ENCODE measurements at regions not wholly inside any gene's neighbourhood (a gene's known extent, or its start where the extent isn't known, plus 50 kb on each side); places are given as distances from the start of the nearest gene placed in this dataset.
"Not testable (repeated sequence)": the region's sequence is repeated elsewhere in the genome, so short reads cannot be mapped to it uniquely, and the experiment has no call there.

DNA sequence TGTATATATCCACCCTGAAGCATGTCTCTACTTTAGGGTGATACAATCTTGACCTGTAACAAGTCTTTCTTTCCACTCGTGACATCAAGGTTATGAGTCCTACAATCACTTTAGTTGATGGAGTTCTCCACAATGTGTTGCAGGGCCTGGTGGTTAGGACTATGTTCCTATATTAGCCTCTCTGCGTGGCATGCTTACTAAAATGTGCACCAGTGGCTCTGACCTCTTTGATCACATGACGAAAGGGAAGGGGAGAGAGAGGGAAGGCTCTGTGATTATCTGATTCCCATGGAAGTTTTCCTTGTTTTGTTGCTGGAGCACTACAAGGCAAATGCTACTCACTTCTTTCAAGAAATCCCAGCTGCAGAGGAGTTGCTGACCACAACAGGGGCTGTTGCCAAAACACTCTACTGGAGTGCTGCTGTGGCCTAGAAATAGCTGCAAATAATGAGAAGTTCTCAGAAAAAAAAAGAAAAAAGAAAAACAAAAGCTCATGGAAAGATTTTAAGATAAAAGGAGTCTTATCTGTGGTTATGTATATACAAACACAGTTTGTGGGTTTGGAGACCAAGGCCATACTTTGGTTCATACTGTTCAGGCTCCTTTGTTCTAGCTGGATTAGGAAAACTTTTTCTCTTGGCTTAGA, 272.8 kb upstream of the MMADHC start:
- H3K27me3 ChIP-seq (ENCODE audit: control insufficient read depth in 2 of 2, insufficient read depth in 2 of 2, low read length in 2 of 2) = no peaks in the 10 kb centered on the region
- H3K36me3 ChIP-seq (ENCODE audit: control insufficient read depth in 2 of 2, insufficient read depth in 2 of 2, low read length in 2 of 2) = no peaks in the 10 kb centered on the region
- H3K4me1 ChIP-seq (ENCODE audit: control insufficient read depth in 2 of 2, insufficient read depth in 2 of 2, low read length in 2 of 2) = no peaks in the 10 kb centered on the region
- no peaks in the 10 kb centered on the region for H3K9me3 ChIP-seq (ENCODE audit: control insufficient read depth in 2 of 2, low read length in 2 of 2)
- H3K9ac ChIP-seq (ENCODE audit: low read depth in 1 of 2, low read length in 2 of 2) = no peak overlapping the region
- H3K4me3 ChIP-seq (ENCODE audit: low read length in 2 of 2) = no peak overlapping the region
- no peak overlapping the region for H3K27ac ChIP-seq (ENCODE audit: low read depth in 2 of 2, low read length in 2 of 2)

DNA sequence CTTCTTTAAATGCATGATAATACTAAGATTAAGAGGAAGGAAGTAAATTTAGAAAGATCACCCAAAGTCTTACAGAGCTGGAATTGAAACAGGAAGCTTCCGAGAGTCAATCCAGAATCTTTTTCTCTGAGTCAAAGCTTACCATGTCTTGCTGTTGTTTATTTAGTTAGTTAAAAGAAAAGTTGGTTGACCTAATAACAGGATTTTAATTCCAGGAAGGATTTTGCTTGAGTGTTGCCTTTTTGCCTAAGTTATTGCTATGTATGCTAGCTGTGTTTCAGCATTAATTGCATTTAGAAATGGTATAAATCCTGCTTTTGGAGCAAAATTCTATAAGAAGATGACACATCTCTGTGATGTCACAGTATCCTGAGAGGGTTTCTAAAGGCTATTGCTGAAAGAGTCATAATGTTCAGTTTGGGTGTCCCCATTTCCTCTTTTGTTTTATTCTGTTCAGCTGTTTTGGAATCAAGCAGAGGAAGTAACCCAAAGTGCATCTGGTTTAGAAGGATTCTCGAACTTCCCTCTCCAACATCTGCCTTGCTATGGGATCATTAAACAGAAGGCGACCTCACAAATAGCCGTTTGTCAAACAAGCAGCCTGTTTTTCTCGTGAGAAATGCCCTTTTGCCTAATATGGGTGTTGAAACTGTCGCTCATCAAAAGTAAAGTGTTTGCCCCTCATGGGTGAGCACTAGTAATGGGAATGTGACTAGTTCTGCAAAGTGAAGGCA, 271.5 kb upstream of the MMADHC start:
- Histone ChIP-seq H3K4me1 (ENCODE audit: control insufficient read depth in 2 of 2, insufficient read depth in 2 of 2, low read length in 2 of 2) (no peaks in the 10 kb centered on the region), H3K27ac (ENCODE audit: low read depth in 2 of 2, low read length in 2 of 2) (peak overlapping the region in 1 of 2 donors; percentile 2), H3K27me3 (ENCODE audit: control insufficient read depth in 2 of 2, insufficient read depth in 2 of 2, low read length in 2 of 2) (no peaks in the 10 kb centered on the region)

GRCh38 chr2:149858216-149858615, 270.6 kb upstream of the MMADHC start:
- Histone ChIP-seq H3K4me1 (ENCODE audit: control insufficient read depth in 2 of 2, insufficient read depth in 2 of 2, low read length in 2 of 2) (no peaks in the 10 kb centered on the region), H3K9me3 (ENCODE audit: control insufficient read depth in 2 of 2, low read length in 2 of 2) (no peaks in the 10 kb centered on the region), H3K9ac (ENCODE audit: low read depth in 1 of 2, low read length in 2 of 2) (no peak overlapping the region), H3K4me3 (ENCODE audit: low read length in 2 of 2) (no peak overlapping the region), H3K36me3 (ENCODE audit: control insufficient read depth in 2 of 2, insufficient read depth in 2 of 2, low read length in 2 of 2) (no peaks in the 10 kb centered on the region), H3K27me3 (ENCODE audit: control insufficient read depth in 2 of 2, insufficient read depth in 2 of 2, low read length in 2 of 2) (no peaks in the 10 kb centered on the region), H3K27ac (ENCODE audit: low read depth in 2 of 2, low read length in 2 of 2) (no peak overlapping the region)

More for the DNA sequence above, 271.5 kb upstream of the MMADHC start:
- Histone ChIP-seq H3K9ac (ENCODE audit: low read depth in 1 of 2, low read length in 2 of 2) (no peak overlapping the region), H3K36me3 (ENCODE audit: control insufficient read depth in 2 of 2, insufficient read depth in 2 of 2, low read length in 2 of 2) (no peaks in the 10 kb centered on the region), H3K4me3 (ENCODE audit: low read length in 2 of 2) (no peak overlapping the region), H3K9me3 (ENCODE audit: control insufficient read depth in 2 of 2, low read length in 2 of 2) (no peaks in the 10 kb centered on the region)

- Histone ChIP-seq H3K9me3 (ENCODE audit: control insufficient read depth in 2 of 2, low read length in 2 of 2) (no peaks in the 10 kb centered on the region), H3K4me3 (ENCODE audit: low read length in 2 of 2) (no peak overlapping the region), H3K27me3 (ENCODE audit: control insufficient read depth in 2 of 2, insufficient read depth in 2 of 2, low read length in 2 of 2) (no peaks in the 10 kb centered on the region), H3K27ac (ENCODE audit: low read depth in 2 of 2, low read length in 2 of 2) (no peak overlapping the region), H3K4me1 (ENCODE audit: control insufficient read depth in 2 of 2, insufficient read depth in 2 of 2, low read length in 2 of 2) (no peaks in the 10 kb centered on the region), H3K9ac (ENCODE audit: low read depth in 1 of 2, low read length in 2 of 2) (no peak overlapping the region), H3K36me3 (ENCODE audit: control insufficient read depth in 2 of 2, insufficient read depth in 2 of 2, low read length in 2 of 2) (no peaks in the 10 kb centered on the region)
Observed at GRCh38 chr2:149857344-149857743, 269.8 kb upstream of the MMADHC start.

DNA sequence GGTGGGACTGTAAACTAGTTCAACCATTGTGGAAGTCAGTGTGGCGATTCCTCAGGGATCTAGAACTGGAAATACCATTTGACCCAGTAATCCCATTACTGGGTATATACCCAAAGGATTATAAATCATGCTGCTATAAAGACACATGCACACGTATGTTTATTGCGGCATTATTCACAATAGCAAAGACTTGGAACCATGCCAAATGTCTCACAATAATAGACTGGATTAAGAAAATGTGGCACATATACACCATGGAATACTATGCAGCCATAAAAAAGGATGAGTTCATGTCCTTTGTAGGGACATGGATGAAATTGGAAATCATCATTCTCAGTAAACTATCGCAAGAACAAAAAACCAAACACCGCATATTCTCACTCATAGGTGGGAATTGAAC, 268.3 kb upstream of the MMADHC start:
- H3K9ac ChIP-seq (ENCODE audit: low read depth in 1 of 2, low read length in 2 of 2); H3K9me3 ChIP-seq (ENCODE audit: control insufficient read depth in 2 of 2, low read length in 2 of 2); H3K4me1 ChIP-seq (ENCODE audit: control insufficient read depth in 2 of 2, insufficient read depth in 2 of 2, low read length in 2 of 2); H3K27ac ChIP-seq (ENCODE audit: low read depth in 2 of 2, low read length in 2 of 2); H3K4me3 ChIP-seq (ENCODE audit: low read length in 2 of 2); H3K27me3 ChIP-seq (ENCODE audit: control insufficient read depth in 2 of 2, insufficient read depth in 2 of 2, low read length in 2 of 2); H3K36me3 ChIP-seq (ENCODE audit: control insufficient read depth in 2 of 2, insufficient read depth in 2 of 2, low read length in 2 of 2): not testable (repeated sequence)

DNA sequence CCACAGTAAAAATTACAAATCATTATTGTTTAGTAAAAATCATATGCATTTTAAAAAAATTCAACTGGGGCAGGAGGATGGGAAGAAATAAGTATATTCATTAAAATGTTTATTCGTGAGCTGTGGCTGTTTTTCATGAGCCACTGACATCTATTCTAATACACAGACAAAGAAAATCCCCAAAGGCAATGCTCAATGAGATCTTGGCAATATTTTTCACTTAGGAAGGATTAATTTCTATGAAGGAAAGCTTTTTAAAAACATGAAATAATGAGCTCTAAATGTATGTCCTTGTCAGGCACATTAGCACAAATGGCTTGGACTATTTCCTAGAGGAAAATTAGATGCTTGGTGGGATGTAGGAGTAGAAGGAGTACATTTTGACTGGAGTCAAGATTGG, 262.0 kb upstream of the MMADHC start:
- Histone ChIP-seq H3K9me3 (ENCODE audit: control insufficient read depth in 2 of 2, low read length in 2 of 2) (no peaks in the 10 kb centered on the region), H3K4me1 (ENCODE audit: control insufficient read depth in 2 of 2, insufficient read depth in 2 of 2, low read length in 2 of 2) (no peaks in the 10 kb centered on the region), H3K4me3 (ENCODE audit: low read length in 2 of 2) (no peak overlapping the region), H3K9ac (ENCODE audit: low read depth in 1 of 2, low read length in 2 of 2) (no peak overlapping the region), H3K36me3 (ENCODE audit: control insufficient read depth in 2 of 2, insufficient read depth in 2 of 2, low read length in 2 of 2) (no peaks in the 10 kb centered on the region), H3K27ac (ENCODE audit: low read depth in 2 of 2, low read length in 2 of 2) (no peak overlapping the region), H3K27me3 (ENCODE audit: control insufficient read depth in 2 of 2, insufficient read depth in 2 of 2, low read length in 2 of 2) (no peaks in the 10 kb centered on the region)

DNA sequence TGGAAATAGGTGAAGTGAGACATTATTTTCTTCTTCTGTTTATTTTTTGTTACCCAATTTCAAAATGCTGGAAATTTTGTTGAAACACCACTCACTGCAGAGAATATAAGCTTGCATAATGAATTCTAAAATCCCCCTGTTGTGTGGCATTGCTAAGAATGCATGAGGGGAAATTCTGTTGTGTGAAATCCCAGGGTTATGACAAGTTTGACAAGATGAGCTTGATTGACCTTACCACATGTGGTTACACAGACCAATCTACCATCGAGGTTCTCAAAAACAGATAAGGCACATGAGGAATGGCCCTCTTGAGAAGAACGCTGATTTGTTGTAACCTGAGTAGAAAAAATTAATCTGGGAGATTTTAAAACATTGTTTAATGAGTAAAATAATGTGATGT, 261.6 kb upstream of the MMADHC start:
- H3K4me3 ChIP-seq (ENCODE audit: low read length in 2 of 2) = no peak overlapping the region
- no peaks in the 10 kb centered on the region for H3K9me3 ChIP-seq (ENCODE audit: control insufficient read depth in 2 of 2, low read length in 2 of 2)
- no peaks in the 10 kb centered on the region for H3K4me1 ChIP-seq (ENCODE audit: control insufficient read depth in 2 of 2, insufficient read depth in 2 of 2, low read length in 2 of 2)
- H3K9ac ChIP-seq (ENCODE audit: low read depth in 1 of 2, low read length in 2 of 2) = no peak overlapping the region
- no peaks in the 10 kb centered on the region for H3K27me3 ChIP-seq (ENCODE audit: control insufficient read depth in 2 of 2, insufficient read depth in 2 of 2, low read length in 2 of 2)
- H3K36me3 ChIP-seq (ENCODE audit: control insufficient read depth in 2 of 2, insufficient read depth in 2 of 2, low read length in 2 of 2) = no peaks in the 10 kb centered on the region
- no peak overlapping the region for H3K27ac ChIP-seq (ENCODE audit: low read depth in 2 of 2, low read length in 2 of 2)

DNA sequence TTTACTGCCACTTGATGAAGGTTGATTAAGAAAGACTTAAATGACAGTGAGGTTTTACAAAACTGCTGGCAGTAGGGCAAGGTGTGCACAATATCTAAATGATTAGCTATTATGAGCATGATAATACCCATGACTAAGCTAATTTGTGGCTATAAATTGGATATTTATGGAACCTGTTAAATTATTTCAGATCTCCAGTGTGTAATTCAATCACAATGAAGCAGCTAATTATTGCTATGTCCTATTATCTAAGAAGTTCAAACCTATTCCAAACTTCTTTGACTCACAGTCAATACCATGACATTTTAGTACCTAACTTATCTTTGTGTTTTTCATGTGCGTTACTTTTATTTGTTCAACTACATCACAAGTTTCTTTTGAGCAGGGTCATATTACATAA, 253.8 kb upstream of the MMADHC start:
- H3K27ac ChIP-seq (ENCODE audit: low read depth in 2 of 2, low read length in 2 of 2) = no peak overlapping the region
- H3K9ac ChIP-seq (ENCODE audit: low read depth in 1 of 2, low read length in 2 of 2) = no peak overlapping the region
- no peaks in the 10 kb centered on the region for H3K36me3 ChIP-seq (ENCODE audit: control insufficient read depth in 2 of 2, insufficient read depth in 2 of 2, low read length in 2 of 2)
- H3K27me3 ChIP-seq (ENCODE audit: control insufficient read depth in 2 of 2, insufficient read depth in 2 of 2, low read length in 2 of 2) = no peaks in the 10 kb centered on the region
- H3K4me1 ChIP-seq (ENCODE audit: control insufficient read depth in 2 of 2, insufficient read depth in 2 of 2, low read length in 2 of 2) = no peaks in the 10 kb centered on the region
- no peak overlapping the region for H3K4me3 ChIP-seq (ENCODE audit: low read length in 2 of 2)
- H3K9me3 ChIP-seq (ENCODE audit: control insufficient read depth in 2 of 2, low read length in 2 of 2) = no peaks in the 10 kb centered on the region

DNA sequence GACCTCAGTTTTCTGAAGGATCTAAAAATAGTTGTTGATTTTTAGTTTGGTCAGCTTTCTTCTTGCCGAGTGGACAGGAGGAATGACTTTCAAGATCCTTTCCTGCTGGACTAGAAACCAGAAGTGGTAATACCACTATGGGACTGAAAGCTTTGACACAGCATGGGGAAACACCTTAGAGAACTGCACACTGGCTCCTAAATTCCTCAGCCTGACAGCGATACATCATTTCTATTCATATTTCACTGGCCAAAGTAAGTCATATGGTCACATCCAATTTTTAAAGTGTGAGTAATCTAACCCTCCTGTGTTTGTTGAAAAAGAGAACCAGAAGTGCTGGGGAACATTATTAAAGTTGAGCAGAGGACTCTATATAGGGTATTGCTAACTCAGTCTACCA, 244.7 kb upstream of the MMADHC start:
- H3K27ac ChIP-seq (ENCODE audit: low read depth in 2 of 2, low read length in 2 of 2) = no peak overlapping the region
- no peaks in the 10 kb centered on the region for H3K4me1 ChIP-seq (ENCODE audit: control insufficient read depth in 2 of 2, insufficient read depth in 2 of 2, low read length in 2 of 2)
- no peaks in the 10 kb centered on the region for H3K36me3 ChIP-seq (ENCODE audit: control insufficient read depth in 2 of 2, insufficient read depth in 2 of 2, low read length in 2 of 2)
- no peak overlapping the region for H3K4me3 ChIP-seq (ENCODE audit: low read length in 2 of 2)
- no peak overlapping the region for H3K9ac ChIP-seq (ENCODE audit: low read depth in 1 of 2, low read length in 2 of 2)
- H3K27me3 ChIP-seq (ENCODE audit: control insufficient read depth in 2 of 2, insufficient read depth in 2 of 2, low read length in 2 of 2) = no peaks in the 10 kb centered on the region
- no peaks in the 10 kb centered on the region for H3K9me3 ChIP-seq (ENCODE audit: control insufficient read depth in 2 of 2, low read length in 2 of 2)

DNA sequence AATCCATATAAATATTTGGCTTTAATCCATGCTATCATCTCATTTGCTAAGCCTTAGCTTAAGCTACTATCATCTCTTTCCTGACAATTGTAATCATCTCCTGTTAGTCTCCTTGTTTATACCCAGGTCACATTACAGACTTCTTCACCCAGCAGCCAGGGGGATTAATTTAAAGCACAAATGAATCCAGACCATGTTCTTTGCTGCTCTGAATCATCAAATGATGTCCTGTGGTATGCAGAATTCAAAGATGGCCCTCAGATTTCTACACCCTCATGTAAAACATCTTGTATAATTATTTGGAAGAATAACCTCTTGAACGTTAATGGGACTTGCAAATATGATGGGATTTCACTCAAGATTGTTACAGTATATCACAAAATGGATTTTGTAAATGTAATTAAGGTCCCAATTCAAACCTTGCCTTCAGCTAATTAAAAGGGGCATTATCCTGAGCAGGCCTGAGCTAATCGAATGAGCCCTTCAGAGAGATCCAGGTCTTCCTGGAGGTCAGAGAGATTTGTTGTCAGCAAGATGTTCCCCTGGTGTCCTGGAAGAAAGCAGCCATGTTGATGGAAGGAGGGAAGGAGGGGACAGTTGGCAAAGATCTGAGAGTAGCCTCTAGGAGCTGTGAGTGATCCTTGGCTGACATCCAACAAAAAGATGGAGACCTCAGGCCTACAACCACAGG, 241.1 kb upstream of the MMADHC start:
- Histone ChIP-seq H3K9ac (ENCODE audit: low read depth in 1 of 2, low read length in 2 of 2) (no peak overlapping the region), H3K27me3 (ENCODE audit: control insufficient read depth in 2 of 2, insufficient read depth in 2 of 2, low read length in 2 of 2) (no peaks in the 10 kb centered on the region), H3K4me3 (ENCODE audit: low read length in 2 of 2) (no peak overlapping the region)

More for the DNA sequence above, 241.1 kb upstream of the MMADHC start:
- no peaks in the 10 kb centered on the region for H3K36me3 ChIP-seq (ENCODE audit: control insufficient read depth in 2 of 2, insufficient read depth in 2 of 2, low read length in 2 of 2)
- H3K27ac ChIP-seq (ENCODE audit: low read depth in 2 of 2, low read length in 2 of 2) = no peak overlapping the region
- no peaks in the 10 kb centered on the region for H3K9me3 ChIP-seq (ENCODE audit: control insufficient read depth in 2 of 2, low read length in 2 of 2)
- no peaks in the 10 kb centered on the region for H3K4me1 ChIP-seq (ENCODE audit: control insufficient read depth in 2 of 2, insufficient read depth in 2 of 2, low read length in 2 of 2)
